Hypothalamus (tissue), 51 donors: ENCODE measurements at regions not wholly inside any gene's neighbourhood (a gene's known extent, or its start where the extent isn't known, plus 50 kb on each side); places are given as distances from the start of the nearest gene placed in this dataset.

Experiments used
- DNase-seq, 51 donors: peaks; one replicate each; lab custom pipeline; 2025; lab: John Stamatoyannopoulos, UW

GRCh38 chr14:96978525-96979272 is 181.5 kb downstream of the VRK1 start:
- DNase-seq: no peak

DNA sequence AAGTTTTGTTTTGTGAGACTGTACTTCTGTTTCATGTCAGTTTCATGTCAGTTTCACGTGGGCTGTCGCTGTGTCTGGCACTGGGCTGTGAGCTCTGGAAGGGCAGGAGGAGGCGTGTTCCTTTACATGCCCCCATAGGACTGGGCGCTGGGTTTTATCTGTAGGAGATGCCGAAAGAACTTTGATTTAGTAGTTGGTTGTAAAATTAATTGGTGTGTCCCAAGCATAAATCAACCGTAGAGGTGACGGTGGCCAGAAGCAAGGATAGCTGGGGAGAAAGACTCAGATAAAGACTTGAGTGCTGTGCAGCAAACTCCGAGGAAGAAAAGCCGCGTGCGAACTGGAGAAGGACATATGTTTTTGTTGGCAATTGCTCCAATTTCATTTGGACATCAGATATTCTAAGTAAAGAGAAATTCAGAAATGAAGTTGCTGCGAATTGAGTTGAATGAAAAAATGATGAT is 182.5 kb downstream of the VRK1 start:
- DNase-seq: no peak

GRCh38 chr14:96980835-96981234 is 183.7 kb downstream of the VRK1 start:
- no peak for DNase-seq

DNA sequence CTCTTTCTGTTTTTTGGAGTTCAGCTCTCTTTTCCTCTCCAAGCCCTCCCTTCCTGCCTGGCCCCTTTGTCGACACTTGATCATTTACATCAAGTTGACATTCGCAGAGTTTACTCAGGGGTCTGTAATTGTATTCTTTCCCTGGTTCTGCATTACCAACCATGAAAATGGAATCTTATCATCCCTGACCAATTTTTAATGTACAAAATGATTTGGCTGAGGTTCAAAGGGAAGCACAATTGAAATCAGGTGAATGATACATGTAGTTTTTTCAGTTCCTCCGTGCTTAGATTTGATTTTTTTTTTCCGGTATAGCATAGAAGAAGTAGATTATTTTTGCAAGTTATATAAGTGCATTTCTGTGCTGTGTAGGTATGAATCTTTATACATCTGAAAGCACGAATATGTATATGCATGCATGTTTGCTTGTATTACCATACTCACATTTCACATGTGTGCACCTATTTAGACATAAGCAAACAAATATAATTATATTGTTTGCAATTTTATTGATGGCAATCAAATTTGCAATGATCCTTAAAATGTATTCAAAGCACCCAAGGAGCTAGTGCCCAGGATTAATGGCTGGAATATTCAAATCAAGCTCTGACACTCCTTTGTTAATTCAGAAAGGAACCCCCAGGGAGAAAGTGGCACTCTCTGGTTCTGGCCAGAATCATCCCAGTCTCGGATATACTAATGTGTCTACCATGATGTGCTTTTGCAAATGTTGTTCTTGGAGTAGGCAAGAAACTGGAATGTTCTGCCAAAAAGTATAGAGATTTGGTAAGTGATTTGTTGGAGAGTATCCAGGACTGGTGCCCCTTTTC is 189.3 kb downstream of the VRK1 start:
- no peak for DNase-seq

- DNase-seq: peak in 1 of 51 donors; percentile 1
Measured at GRCh38 chr14:96987086-96987474, 189.9 kb downstream of the VRK1 start.

DNA sequence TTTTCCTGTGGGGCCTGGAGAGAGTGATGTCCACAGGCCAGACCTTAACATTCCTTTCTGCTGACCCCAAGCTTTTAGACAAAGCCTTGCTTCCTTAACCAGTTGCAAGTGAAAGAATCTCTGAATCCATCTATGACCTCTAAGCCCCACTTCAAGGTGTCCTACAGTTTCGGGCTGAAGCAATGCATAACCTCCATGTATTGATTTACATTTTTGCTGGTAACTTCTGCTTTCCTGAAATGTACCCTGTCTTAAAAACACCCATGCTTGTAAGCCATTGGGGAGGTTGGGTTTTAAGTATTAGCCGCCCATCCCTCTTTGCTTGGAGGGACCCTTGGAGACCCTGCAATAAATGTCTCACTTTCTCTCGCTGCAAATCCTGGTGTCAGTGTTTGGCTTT is 190.6 kb downstream of the VRK1 start:
- DNase-seq: no peak

GRCh38 chr14:96989306-96989705 is 192.1 kb downstream of the VRK1 start:
- DNase-seq: peak in 10 of 51 donors; percentile 5 to 55 (median 20)

DNA sequence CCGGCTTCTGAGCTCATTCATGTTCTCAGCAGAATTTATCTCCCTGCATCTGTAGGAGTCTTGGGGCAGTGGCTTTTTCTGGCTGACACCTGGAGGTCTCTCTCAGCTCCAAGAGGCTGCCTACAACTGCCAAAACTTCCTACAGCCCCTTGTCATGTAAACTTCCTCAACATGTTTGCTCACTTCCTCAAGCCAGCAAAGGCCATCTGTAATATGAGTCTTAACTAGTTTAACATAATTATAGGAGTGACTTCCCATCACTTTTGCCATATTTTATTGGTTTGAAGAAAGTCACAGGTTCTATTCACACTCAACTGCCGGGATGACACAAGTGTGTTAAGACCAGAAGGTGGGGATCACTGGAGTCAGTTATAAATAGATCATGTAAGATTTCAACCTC is 194.0 kb downstream of the VRK1 start:
- DNase-seq: no peak

DNA sequence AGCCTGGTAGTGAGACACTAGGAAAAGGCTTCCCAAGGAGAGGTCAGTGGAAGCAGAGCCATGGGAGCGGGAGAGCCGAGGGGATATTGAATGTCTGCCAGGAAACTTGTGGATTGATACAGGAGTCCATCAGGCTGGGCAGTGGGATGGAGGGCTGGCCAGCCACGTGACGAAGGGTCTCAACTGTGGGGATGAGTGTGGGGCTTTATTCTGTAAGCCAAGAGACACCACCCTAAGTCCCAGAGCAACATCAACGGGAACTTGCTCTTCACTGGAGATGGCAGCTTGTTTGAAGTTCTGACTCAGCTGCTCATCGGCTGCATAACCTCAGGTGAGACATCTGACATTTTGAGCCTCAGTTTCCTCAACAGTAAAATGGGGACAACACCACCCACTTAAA is 197.8 kb downstream of the VRK1 start:
- no peak for DNase-seq

DNA sequence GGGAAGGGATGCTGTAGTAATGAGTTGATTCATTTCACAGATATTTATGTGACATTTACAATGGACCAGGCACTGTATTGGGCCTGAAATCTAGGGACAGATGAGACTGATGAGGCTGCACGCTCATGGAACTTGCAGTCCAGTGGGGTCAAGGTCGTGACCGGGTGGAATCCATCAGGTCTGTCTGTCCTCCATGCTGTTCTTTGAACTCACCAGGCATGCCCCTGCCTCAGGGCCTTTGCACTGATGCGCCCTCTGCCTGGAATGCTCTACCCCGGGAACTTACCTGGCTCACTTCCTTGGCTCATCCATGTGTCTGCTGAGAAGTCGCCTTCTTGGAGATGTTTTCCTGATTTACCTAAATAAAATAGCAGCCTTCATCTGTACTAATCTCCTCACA is 200.1 kb downstream of the VRK1 start:
- no peak for DNase-seq

DNA sequence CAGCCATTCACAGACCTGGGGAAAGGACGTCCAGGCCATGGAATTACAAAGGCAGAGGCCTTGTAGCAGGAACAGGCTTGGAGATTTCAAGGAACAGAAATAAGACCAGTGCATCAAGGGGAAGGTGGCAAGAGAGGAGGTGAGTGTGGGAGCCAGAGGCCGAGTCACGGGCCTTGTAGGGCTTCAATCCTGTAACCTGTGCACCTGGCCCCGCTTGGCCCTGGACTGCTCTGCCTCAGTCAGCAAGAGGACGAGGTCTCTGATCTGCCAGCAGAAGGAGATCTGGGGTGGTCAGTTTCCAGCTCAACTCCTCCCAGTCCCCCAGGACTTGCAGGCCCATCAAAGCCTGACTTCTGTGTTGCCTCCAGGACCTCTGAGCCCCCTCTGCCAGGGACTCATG is 200.8 kb downstream of the VRK1 start:
- no peak for DNase-seq

DNA sequence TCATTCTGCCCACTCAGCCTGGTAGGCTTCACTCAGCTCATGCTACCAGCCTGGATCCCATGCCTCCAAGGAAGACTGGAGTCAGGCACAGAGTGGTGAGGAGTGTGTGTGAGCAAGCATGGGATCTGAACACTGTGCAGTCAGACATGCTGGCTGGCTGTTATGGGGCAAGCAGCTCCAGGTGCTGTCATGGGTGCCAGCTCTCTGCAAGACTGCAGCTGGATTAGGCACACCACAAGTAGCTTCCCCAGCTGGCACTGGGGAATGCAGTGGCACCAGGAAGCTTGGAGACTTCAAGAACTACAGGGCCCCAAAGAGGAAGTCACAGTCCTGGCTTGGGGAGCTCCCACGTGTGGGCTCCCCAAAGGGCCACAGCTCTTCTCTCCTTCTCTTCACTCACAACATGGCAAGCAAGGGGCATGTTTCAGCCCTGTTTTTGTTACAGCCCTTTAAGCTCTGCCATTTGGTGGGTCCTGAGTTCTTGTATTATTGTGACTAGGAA is 202.5 kb downstream of the VRK1 start:
- no peak for DNase-seq

GRCh38 chr14:97002454-97002853 is 205.3 kb downstream of the VRK1 start:
- DNase-seq: no peak

DNA sequence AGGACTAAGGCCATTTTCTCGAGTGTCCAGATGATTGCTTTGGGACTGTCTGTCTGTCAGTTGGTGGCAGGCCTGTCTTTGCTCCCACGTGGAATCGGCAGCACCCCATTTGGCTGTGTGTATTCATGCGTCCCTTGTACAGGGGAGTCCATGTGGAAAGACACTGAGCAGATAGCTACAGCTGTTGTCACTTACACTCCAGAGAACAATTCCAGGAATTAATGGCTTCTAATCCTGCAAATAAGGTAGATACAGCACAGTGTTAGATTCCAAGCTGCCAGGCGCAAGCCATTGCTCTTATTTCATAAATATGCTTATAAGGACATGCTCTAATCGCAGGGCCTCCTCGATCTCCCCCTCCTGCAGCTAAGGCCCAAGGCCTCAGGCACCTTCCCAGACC is 208.8 kb downstream of the VRK1 start:
- DNase-seq: no peak

DNA sequence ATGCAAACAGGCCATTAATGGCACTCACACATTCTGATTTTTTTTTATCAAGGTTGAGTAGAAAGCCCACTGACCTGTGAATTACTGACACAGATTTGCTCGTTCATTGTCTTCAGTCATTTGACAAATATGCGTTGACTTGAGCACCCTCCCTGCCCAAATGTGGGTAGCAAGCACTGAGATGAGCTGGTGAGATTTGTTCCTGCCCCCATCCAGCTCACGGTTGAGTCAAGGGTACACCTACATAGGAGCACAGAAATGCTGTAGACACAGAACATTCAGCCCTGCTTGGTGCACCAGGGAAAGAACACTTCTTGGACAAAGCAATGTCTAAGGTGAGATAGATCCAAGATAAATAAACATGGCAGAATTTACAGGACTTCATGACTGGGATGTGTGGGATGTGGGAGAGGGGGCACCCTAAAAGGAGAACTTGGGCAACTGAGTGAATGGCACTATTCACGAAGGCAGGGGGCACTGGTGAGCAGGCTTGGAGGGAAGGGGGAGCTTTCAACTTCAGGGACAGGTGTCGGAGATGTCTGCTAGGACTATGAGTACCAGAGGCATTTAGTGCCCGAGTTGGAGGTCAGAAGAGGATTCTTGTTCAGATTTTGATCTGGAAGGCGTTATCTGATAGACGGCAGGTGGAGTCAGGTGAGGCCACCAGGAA is 213.4 kb downstream of the VRK1 start:
- no peak for DNase-seq

GRCh38 chr14:97013878-97014277 is 216.7 kb downstream of the VRK1 start:
- DNase-seq: no peak

DNA sequence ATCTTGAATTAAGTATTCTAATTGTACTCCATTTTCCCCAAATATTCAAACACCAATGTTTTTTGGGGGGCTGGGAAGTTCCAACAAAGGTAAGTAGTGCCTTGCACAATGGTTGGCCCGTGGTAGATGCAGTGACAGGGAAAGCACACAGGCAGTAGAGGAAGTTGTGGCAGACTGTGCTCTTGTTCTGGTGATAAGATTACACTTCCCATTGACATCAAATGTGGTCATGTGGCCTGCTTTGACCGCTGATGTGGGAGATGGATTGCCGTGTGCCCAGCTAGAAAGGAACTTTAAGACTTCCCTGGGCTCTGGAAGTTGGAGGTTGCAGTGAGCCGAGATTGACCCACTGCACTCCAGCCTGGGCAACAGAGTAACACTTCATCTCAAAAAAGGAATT is 223.8 kb downstream of the VRK1 start:
- DNase-seq: peak in 9 of 51 donors; percentile 3 to 20 (median 11)

DNA sequence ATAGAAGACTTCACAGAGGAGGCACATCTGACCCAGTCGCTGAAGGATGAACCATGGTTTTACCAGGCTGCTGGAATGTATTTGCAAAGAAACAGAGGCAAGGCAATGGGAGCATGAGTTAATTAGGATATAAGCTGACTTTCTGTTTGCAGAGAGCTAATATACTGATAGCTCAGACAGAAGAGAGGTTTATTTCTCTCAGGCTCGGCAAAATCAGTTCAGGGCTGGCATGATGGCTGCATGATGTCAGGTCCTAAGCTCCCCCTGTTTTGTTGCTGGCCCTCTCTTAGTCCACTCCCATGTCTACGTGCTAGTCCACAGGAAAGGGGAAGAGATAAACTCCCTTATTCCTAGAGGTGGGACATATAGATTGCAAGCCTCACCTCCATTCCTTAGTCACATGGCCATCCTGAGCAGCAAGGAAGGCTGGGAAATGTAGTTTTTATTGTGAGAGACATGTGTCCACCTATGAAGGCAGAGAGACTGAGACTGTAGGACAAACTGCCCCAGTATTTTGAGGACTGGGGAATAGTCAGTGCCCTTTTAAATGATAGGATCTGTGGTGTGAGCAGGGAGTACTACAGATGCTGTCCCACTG is 224.5 kb downstream of the VRK1 start:
- no peak for DNase-seq

- no peak for DNase-seq
Measured at GRCh38 chr14:97022741-97023140, 225.6 kb downstream of the VRK1 start.

- DNase-seq: no peak
Measured at GRCh38 chr14:97023871-97024270, 226.7 kb downstream of the VRK1 start.

GRCh38 chr14:97024300-97024699 is 227.1 kb downstream of the VRK1 start:
- DNase-seq: no peak
